CD4-positive, alpha-beta T cell treated with Interferon gamma for 1 hour (primary cell): ENCODE measurements at regions not wholly inside any gene's neighbourhood (a gene's known extent, or its start where the extent isn't known, plus 50 kb on each side); places are given as distances from the start of the nearest gene placed in this dataset.

Experiments used
- DNase-seq: peaks from one replicate; pipeline ENCODE4 v3.0.0-alpha.2; 2020

DNA sequence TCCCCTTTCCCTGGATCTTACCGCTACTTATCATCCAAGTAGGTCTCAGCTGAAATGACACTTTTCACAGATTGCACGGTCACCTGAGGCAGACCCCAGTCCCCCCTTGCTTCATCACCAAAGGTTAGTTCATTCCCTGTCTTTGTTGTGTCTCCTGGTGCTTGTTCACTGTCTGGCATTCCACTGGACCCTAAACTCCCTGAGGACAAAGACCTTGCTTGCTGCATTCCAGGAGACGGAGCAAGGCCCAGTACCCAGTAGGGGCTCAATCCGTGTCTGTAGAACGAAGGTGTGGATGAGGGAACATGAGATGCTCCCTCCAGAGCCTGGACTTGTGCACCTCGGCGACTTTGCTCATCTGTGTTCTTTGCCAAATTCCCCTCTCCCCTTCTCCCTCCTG lies 160.0 kb downstream of the RAB11FIP2 start:
- DNase-seq: no peak

DNA sequence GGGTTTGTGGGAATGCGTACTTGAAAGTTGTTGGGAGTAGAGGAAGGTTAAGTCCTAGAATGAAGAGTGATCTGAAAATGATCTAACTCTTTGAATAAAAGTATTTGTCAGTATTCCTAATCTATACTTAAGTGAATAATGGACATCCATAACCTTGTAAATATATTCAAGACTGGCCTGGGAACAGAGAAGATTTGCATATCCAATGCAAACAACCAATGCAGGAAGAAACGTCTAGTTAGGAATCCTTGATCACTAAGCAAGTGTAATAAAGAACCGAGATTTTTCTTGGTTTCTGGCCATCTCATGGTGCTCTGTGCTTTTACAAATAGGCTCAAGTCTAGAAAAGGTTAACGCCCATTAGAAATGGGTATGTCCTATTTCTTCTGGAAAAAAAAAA lies 157.1 kb downstream of the RAB11FIP2 start:
- no peak for DNase-seq

DNA sequence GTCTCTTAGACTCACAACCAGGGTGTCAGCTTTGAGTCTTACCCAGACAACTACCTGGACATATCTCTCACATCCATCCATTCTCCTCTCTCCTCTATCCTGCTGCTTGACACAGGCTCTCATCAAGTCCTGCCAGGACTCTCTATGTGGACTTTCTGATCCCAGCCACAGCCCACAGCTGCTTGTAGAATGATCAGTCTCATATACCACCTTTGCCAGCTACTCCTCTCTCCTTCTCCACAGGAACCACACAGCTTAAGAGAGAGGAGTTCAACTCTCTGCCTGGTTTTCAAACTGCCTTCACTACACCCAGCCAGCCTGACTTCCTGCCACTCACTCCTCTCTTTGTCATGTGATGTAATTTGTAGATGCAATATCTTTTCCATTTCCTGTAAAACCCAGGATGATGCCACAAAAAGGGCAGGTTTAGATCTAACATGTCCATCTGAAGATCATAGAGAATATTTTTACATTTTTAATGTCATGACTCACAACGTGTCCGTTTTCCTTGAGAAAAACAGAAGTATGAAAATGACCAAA lies 154.0 kb downstream of the RAB11FIP2 start:
- DNase-seq: no peak

DNA sequence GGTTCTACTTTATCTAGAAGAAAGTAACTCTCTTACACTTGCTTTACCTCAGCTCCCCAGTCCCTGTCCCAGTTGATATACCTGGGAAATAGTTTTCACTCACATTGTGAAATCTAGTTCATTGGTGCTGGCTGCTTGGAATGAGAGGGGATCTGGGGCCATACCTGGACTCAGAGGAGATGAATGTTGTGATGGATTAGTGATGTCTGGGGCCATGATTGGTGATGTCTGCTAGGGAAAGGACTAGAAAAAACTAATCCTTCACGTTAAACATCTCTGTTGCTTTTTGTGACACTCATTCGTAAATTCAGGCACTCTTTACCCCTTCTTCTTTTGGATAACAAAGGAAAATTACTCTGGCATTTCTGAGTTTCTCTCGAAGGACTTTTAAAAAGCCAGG lies 152.4 kb downstream of the RAB11FIP2 start:
- no peak for DNase-seq

DNA sequence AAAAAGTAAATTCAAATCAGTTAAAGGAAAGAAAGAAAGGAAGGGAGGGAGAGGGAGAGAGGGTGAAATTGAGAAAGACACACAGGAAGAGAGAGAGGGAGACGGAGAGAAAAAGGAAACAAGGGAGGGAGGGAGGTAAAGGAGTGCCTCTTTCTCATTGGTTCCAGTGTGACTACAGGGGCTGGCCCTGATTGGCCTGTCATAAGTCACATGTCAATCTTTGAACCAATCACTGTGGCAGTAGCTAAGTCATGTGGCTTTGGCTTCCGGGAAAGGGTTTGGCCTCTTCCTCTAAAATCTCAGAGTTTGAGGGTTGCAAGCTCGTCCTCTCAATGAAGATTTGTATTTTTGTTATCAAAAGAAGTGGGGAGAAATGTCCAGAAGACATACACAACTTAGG lies 150.2 kb downstream of the RAB11FIP2 start:
- DNase-seq: no peak

DNA sequence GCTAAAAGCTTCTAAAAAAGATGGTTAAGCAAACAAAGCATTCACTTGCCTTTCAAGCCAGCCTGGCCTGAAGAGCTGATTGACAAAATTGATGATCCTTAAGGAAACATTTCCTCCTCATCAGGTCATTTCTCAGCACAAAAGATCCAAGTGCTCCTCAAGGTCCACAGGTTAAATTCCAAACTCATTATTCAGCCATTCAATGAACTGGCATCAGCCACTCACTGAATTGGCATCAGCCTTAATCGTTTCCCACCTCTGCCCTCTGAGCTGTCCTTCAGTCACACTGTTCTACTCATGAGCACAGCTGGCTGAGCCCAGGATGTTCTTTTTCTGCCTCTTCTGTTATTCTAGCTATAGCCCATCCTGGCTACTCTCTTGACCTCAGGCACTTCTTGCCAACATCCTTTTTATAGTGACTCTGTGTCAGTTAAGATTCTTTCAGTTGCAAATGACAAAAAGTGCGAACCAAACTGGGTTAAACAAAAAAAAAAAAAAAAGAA lies 147.5 kb downstream of the RAB11FIP2 start:
- DNase-seq: no peak

DNA sequence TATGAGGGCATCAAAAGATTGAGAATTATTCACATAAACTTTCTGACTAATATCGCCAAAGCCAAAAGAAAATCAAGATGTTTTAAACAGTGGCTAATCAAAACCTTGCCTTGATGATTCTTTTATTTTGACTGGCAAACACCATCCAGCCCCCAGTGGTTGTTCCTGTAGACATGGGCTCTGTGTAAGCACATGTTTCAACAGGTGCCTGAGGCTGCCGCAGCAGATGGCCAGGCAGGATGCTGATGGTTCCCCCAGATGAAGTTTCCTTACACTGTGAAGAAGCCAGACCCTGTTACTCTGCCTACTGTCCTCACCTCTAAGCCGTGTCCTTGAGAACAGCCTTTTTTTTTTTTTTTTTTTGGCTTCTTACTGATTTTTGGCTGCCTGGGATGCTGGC lies 146.5 kb downstream of the RAB11FIP2 start:
- DNase-seq: no peak

DNA sequence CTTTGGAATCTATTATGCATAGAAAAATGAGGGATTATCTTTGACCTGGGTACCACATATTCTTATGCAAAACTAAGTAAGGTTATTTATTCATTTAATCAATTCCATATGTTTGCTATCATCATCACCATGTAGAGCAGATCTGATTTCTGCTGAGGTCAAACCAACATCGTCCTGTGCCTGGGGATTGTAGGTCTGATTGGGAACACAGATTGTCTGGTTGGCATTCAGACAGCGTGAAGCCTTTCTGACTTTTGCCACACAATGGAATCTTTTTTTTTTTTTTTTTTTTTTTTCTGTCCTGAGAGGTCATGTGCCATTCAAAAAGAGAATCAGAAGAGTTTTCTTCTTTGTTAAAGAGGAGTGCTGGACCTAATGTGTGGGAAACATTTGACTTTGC lies 142.9 kb downstream of the RAB11FIP2 start:
- DNase-seq: no peak

DNA sequence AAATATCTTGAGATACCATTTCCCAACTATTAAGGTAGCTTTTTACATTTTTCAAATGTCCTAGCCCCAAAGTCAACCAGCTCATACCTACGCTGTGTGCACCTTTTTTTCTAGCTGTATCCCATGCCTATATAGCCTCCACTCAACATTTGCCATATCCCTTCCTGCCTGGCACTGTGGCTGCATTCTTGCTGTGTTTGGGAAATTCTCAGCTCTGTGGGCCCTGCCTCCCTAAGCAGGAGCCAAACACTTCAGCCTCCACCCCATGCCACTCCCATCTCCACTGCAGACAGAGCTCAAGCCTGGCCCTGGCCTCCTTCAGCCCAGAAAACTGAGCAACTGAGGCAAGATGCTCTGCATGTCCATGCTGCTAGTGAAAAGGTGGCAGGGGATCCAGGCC lies 141.3 kb downstream of the RAB11FIP2 start:
- no peak for DNase-seq

DNA sequence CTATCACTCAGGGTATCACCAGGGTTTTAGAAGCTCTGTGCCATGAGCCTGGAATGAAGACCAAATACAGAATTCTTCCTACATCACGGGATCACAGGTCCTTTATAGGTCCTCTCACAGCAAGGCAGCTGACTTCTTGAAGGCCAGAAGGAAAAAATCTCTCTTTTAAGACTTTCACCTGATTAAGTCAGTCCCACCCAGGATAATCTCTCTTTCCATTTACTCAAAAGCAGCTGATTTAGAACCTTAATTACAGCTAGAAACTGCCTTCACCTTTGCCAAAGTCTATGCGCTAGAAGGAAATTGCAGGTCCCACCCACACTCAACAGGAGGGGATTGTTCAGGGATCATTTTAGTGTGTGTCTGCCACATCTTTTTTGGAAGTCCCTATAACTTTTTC lies 135.1 kb downstream of the RAB11FIP2 start:
- no peak for DNase-seq

DNA sequence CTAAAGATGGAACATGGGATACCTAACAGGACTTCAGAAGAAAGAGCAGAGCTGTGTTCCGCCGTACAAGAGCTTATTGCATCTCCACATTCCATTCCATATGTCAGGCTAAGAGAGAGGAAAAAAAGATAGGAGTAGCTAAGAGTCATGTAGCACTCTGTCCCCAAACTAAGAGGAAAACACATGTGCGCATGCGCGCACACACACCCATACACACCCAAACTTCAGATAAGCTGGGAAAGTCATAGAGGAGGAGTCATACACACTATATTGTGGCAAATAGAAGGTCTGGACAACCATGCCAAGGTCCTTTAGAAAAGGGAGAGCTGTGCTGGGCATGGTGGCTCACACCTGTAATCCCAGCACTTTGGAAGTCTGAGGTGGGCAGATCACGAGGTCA lies 132.4 kb downstream of the RAB11FIP2 start:
- no peak for DNase-seq

DNA sequence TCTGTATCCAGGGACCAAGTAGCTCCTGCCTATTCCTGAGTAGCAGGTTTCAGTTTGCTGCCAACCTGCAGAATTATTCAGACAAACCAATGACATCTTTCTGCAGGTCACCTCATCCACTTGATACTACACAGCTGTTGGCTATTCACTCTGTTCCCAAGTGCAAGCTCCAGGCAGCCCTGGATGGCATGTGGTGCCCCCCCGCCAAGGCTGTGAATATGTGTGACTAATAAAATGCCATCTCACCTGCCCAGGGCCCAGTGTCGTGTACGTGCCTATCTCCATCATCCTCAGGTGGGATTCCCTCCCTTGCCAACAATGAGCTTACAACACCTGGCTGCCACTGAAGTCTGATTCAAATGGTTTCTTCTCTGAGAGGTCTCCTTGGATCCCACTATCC lies 125.8 kb downstream of the RAB11FIP2 start:
- no peak for DNase-seq

DNA sequence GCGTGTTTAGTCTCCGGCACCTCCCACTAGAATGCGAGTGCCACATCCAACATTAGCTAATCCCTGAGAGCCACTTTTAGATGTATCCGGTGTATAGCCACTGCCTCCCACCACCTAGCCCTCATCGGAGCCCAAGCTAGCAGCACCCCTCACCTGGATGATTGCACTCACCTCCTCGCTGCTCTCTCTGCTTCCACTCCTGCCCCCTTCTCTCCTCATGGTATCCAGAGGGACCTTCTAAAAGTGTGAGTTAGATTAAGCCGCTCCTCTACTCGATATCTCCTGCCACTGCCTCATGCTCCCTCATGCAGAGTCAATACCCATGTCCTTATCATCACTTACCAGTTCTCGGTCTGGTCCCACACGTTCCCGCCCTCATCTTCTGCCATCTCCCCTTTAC lies 125.3 kb downstream of the RAB11FIP2 start:
- no peak for DNase-seq

DNA sequence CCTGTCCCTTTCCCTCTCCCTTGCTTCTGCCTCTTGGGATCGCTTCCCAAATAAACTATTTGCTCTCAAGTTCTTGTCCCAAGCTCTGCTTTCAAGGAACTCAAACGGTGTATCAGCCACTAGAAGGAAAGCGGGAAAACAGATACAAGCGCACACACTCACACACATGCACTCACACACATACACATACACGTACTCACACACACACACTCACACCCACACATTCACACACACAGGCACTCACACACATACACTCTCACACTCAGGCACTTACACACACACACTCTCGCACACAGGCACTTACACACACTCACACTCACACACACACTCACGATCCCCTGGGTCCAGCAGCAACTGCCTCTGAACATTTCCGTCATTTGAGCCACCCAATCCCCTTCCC lies 121.9 kb downstream of the RAB11FIP2 start:
- DNase-seq: no peak

DNA sequence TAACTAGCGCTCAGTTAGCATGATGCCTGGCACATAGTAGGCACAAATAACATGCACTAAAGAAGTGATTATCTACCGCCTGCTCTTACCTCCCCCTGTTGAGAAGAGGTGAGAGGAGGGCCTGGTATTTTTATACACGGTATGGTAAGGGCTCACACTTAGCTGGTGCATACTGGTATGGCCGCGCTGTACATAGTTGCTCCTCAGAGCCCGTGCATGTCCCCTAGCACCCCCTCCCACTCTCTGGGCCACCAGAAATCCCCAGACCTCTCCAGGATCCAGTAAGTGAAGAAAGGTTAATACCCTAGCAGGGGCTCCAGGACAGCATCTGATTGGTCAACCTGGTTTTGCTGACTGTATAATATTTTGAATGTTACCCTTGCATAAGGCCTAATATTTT lies 121.4 kb downstream of the RAB11FIP2 start:
- no peak for DNase-seq

DNA sequence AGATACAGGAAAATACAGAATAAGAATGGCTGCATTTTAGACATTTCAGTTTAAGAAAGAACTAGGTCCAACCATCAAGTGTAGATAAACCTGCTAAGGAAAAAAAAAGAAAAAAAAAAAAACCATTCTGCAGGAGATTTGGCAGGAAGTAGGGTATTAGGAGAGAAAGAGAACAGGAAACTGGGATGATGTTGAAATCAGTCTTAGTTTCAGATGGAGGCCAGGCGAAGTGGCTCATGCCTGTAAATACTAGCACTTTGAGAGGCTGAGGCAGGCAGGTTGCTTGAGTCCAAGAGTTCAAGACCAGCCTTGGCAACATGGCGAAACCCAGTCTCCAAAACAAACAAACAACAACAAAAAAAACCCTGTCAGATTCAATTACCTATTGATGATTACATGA lies 120.2 kb downstream of the RAB11FIP2 start:
- DNase-seq: no peak

DNA sequence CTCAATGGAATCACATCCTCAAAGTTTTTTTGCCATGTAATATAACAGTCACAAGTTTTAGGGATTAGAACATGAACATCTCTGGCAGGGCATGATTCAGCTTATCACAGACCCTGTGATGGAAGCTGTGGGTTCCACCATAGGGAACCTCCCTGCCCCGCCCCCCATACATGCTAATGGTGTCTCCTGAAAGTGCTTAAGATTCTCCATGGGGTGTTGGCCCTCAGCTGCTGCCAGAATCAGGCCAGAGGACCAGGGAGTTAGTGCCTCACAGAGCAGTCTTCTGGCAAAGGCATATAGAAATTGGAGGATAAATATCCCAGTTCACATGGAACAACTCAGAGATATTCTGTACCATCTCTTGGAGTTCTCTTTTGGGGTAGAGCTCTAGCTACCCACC lies 119.4 kb downstream of the RAB11FIP2 start:
- no peak for DNase-seq

DNA sequence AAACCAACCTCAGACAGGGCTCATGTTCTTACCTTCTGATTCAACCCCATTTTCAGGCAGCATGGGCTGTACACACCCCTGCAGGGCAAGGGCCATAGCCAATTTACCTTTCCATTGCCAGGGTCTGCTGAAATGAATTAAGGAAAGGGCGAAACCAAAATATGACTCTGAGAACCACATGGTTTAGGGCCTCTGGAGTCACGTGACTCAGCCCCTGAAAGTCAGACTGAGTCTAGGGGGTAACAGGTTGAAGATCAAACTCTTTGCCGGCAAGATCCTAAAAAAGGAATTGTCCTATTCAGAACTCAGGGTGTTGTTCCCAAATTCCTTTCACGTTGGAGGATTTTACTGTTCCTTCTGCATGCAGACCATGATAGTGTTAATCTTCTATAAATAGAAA lies 118.9 kb downstream of the RAB11FIP2 start:
- DNase-seq: no peak

DNA sequence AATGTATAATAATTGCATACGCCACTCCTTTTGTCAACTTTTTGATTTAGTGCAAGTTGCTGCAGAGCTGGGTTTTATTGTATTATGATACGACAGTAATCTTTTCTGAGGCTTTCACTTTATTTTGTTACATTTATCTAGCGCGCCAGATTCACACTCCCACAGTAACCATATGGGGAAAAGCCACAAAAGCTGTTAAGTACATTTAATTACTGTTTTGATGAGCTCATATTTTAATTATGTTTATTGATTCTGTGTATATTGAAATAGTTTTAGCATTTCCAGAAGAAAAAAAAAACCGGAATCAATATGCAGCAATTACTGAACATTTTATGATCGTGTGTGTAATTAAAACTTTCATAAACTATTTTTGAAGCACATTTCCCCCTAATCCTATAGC lies 118.5 kb downstream of the RAB11FIP2 start:
- DNase-seq: no peak

DNA sequence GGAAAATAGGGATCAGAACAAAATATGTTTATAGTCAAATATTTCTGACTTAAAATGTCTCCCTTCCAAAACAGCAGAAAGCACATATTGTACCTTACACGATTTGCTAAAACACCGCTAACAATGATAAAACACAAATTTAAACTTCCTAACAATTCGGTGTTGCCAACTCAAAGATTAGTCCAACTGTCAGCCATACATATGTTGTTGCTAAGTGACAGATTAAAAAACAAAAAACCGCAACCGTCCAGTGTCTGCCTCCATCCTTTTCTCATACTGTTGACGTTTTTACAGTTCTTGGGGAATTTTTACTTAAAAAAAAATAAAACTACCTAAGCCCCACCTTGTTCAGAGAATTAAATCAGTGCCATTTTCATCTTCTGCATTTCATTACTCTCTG lies 118.0 kb downstream of the RAB11FIP2 start:
- no peak for DNase-seq

DNA sequence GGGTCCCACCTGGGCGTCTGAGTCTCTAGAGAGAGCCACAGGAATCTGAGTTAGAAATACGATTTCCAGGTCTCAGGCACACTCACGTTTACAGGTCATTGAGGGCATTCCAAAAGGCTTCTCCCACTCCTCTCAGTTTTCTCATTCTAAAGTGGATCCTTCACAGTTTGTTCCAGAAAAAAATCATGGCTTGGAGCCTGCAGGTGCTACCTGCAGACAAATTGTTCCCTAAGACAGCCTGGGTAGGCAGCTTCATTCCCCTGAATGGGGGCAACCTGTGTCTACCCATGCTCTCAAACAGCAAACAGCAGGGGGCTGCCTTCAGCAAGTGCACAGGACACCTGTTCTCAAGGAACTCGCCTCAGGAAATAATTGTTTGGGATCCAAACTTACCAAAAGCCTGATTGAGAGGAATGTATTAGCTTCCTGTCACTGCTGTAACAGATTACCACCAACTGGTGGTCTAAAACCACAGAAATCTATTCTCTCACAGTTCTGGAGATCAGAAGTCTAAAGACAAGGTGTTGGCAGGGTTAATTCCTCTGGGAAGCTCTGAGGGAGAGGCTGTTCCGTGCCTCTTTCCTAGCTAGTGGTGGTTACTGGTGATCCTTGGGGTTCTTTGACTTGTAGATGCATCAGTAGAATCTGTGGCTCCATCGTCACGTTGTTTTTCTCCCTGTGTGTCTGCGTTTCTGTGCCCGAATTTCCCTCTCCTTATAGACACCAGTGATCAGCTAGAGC lies 117.2 kb downstream of the RAB11FIP2 start:
- DNase-seq: no peak

DNA sequence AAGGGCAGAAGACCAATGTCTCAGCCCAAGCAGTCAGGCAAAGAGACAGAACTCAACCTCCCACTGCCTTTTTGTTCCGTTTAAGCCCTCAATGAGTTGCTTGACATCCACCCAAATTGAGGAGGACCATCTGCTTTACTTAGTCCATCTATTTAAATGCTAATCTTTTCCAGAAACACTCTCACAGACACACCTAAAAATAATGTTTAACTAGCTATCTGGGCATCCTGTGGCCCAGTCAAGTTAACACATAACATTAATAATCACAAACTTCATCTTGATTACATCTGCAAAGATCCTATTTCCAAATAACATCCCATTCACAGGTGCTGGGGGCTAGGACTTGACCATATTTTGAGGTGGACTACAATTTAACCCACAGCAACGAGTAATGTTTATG lies 115.7 kb downstream of the RAB11FIP2 start:
- no peak for DNase-seq

DNA sequence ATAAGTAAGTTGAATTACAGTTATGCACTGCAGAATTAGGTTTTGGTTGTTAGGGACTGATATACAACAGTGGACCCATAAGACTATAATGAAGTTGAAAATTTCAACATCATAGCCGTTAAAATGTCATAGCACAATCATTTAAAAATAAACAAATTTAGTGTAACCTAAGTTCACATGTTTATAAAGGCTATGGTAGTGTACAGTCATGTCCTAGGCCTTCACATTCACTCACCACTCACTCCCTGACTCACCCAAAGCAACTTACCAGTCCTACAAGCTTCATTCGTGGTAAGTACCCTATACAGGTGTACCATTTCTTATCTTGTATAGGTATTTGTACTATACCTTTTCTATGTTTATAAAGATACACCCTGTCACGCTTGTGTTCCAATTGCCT lies 113.7 kb downstream of the RAB11FIP2 start:
- no peak for DNase-seq

DNA sequence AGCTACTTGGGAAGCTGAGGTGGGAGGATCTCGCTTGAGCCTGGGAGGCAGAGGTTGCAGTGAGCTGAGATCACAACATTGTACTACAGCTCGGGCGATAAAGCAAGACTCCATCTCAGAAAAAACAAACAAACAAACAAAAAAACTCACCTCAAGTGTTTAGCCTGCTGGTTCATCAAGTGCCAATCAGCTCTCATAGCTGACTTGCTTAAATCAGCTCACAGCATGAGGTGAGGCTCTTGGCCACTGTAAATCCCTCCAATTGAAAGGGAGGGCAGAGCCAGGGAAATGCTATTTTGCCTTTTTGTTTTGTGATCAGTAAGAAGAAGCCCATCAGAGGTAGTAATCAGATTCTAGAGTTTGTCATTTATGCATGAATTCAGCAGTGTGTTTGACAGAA lies 112.3 kb downstream of the RAB11FIP2 start:
- DNase-seq: no peak

DNA sequence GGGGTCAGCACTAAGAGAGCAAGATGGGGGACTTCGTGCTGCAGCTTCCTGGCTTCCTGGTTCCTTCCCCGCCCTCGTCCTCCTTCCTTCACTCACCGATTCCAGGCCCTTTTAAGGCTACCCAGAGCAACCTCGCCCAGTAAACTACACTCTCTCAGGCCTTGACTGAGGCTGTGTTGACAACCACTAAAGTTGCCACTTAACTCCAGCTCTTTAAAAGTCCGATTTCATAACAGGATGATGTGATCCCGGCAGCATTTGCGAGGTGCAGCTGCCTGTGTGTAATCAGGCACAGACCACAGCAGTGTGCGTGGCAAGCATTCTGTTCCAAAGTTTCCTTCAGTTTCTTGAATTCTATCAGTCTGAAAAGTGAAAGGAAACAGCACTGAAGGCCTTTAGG lies 110.6 kb downstream of the RAB11FIP2 start:
- DNase-seq: no peak
